Immature natural killer cell (primary cell): ENCODE measurements at regions not wholly inside any gene's neighbourhood (a gene's known extent, or its start where the extent isn't known, plus 50 kb on each side); places are given as distances from the start of the nearest gene placed in this dataset.
"Not testable (repeated sequence)": the region's sequence is repeated elsewhere in the genome, so short reads cannot be mapped to it uniquely, and the experiment has no call there.

Experiments
- DNase-seq, 3 donors: peaks; one replicate each; pipeline ENCODE4 v3.0.0; 2022; ENCODE audit warnings: mixed read lengths in 1 of 3
- H3K27ac Mint-ChIP-seq, 6 donors: one replicate each; pipeline ENCODE4 v1.8.0; 2020; ENCODE audit warnings: mixed read lengths in 6 of 6, mild to moderate bottlenecking in 5 of 6, inconsistent platforms in 4 of 6, moderate library complexity in 3 of 6
- H3K27me3 Mint-ChIP-seq, 3 donors: one replicate each; pipeline ENCODE4 v1.8.0; 2020 to 2021; ENCODE audit warnings: low read depth in 3 of 3, mild to moderate bottlenecking in 3 of 3, mixed read lengths in 3 of 3, moderate library complexity in 3 of 3, inconsistent platforms in 1 of 3
- H3K36me3 Mint-ChIP-seq, 3 donors: one replicate each; pipeline ENCODE4 v1.8.0; 2020; ENCODE audit warnings: mixed read lengths in 3 of 3, inconsistent platforms in 2 of 3, mild to moderate bottlenecking in 2 of 3
- H3K4me1 Mint-ChIP-seq, 2 donors: one replicate each; pipeline ENCODE4 v1.8.0; 2020; ENCODE audit warnings: inconsistent platforms in 2 of 2, mild to moderate bottlenecking in 2 of 2, mixed read lengths in 2 of 2, moderate library complexity in 1 of 2
- H3K4me3 Mint-ChIP-seq, 5 donors: one replicate each; pipeline ENCODE4 v1.8.0; 2020; ENCODE audit warnings: mild to moderate bottlenecking in 5 of 5, mixed read lengths in 5 of 5, inconsistent platforms in 3 of 5, moderate library complexity in 3 of 5
- H3K9me3 Mint-ChIP-seq, 6 donors: one replicate each; pipeline ENCODE4 v1.8.0; 2020; ENCODE audit warnings: mild to moderate bottlenecking in 6 of 6, mixed read lengths in 6 of 6, inconsistent platforms in 4 of 6, moderate library complexity in 3 of 6

GRCh38 chr17:16842346-16842745 is 129.6 kb downstream of the TNFRSF13B start:
- not testable (repeated sequence) for H3K27me3 Mint-ChIP-seq, DNase-seq, H3K27ac Mint-ChIP-seq, H3K9me3 Mint-ChIP-seq, H3K4me1 Mint-ChIP-seq, H3K36me3 Mint-ChIP-seq, H3K4me3 Mint-ChIP-seq

GRCh38 chr17:16841896-16842295 is 130.0 kb downstream of the TNFRSF13B start:
- H3K4me3 Mint-ChIP-seq, DNase-seq, H3K36me3 Mint-ChIP-seq, H3K9me3 Mint-ChIP-seq, H3K27ac Mint-ChIP-seq, H3K27me3 Mint-ChIP-seq, H3K4me1 Mint-ChIP-seq: not testable (repeated sequence)

GRCh38 chr17:16840219-16840618 is 131.7 kb downstream of the TNFRSF13B start:
- H3K27ac Mint-ChIP-seq, DNase-seq, H3K36me3 Mint-ChIP-seq, H3K27me3 Mint-ChIP-seq, H3K9me3 Mint-ChIP-seq, H3K4me3 Mint-ChIP-seq, H3K4me1 Mint-ChIP-seq: not testable (repeated sequence)

GRCh38 chr17:16839242-16840175 is 132.4 kb downstream of the TNFRSF13B start:
- H3K36me3 Mint-ChIP-seq, H3K27me3 Mint-ChIP-seq, DNase-seq, H3K9me3 Mint-ChIP-seq, H3K4me3 Mint-ChIP-seq, H3K4me1 Mint-ChIP-seq, H3K27ac Mint-ChIP-seq: not testable (repeated sequence)

GRCh38 chr17:16838795-16839194 is 133.1 kb downstream of the TNFRSF13B start:
- H3K4me3 Mint-ChIP-seq, H3K27ac Mint-ChIP-seq, H3K36me3 Mint-ChIP-seq, H3K4me1 Mint-ChIP-seq, H3K9me3 Mint-ChIP-seq, H3K27me3 Mint-ChIP-seq, DNase-seq: not testable (repeated sequence)

GRCh38 chr17:16838287-16838686 is 133.6 kb downstream of the TNFRSF13B start:
- not testable (repeated sequence) for H3K4me3 Mint-ChIP-seq, H3K27me3 Mint-ChIP-seq, H3K27ac Mint-ChIP-seq

GRCh38 chr17:16837468-16838266 is 134.3 kb downstream of the TNFRSF13B start:
- H3K4me3 Mint-ChIP-seq, H3K27ac Mint-ChIP-seq, H3K27me3 Mint-ChIP-seq, H3K9me3 Mint-ChIP-seq, H3K4me1 Mint-ChIP-seq, H3K36me3 Mint-ChIP-seq, DNase-seq: not testable (repeated sequence)

More at GRCh38 chr17:16838287-16838686, 133.6 kb downstream of the TNFRSF13B start:
- not testable (repeated sequence) for H3K4me1 Mint-ChIP-seq, DNase-seq, H3K9me3 Mint-ChIP-seq, H3K36me3 Mint-ChIP-seq

- not testable (repeated sequence) for DNase-seq, H3K4me3 Mint-ChIP-seq, H3K4me1 Mint-ChIP-seq, H3K27me3 Mint-ChIP-seq, H3K9me3 Mint-ChIP-seq, H3K36me3 Mint-ChIP-seq, H3K27ac Mint-ChIP-seq
Observed at GRCh38 chr17:16836315-16836915, 135.5 kb downstream of the TNFRSF13B start.

GRCh38 chr17:16833517-16833916 is 138.4 kb downstream of the TNFRSF13B start:
- H3K4me3 Mint-ChIP-seq, H3K36me3 Mint-ChIP-seq, H3K9me3 Mint-ChIP-seq, DNase-seq, H3K27ac Mint-ChIP-seq, H3K4me1 Mint-ChIP-seq, H3K27me3 Mint-ChIP-seq: not testable (repeated sequence)

GRCh38 chr17:16832853-16833252 is 139.1 kb downstream of the TNFRSF13B start:
- not testable (repeated sequence) for H3K4me1 Mint-ChIP-seq, DNase-seq, H3K27me3 Mint-ChIP-seq, H3K9me3 Mint-ChIP-seq, H3K36me3 Mint-ChIP-seq, H3K4me3 Mint-ChIP-seq, H3K27ac Mint-ChIP-seq

- H3K27ac Mint-ChIP-seq, H3K27me3 Mint-ChIP-seq, H3K4me1 Mint-ChIP-seq, H3K4me3 Mint-ChIP-seq, DNase-seq, H3K9me3 Mint-ChIP-seq, H3K36me3 Mint-ChIP-seq: not testable (repeated sequence)
Observed at GRCh38 chr17:16832206-16832605, 139.7 kb downstream of the TNFRSF13B start.

- H3K9me3 Mint-ChIP-seq, H3K27me3 Mint-ChIP-seq, H3K4me1 Mint-ChIP-seq, H3K27ac Mint-ChIP-seq, H3K36me3 Mint-ChIP-seq, DNase-seq, H3K4me3 Mint-ChIP-seq: not testable (repeated sequence)
Observed at GRCh38 chr17:16830770-16831169, 140.7 kb downstream of the CCDC144A start.

- DNase-seq, H3K4me3 Mint-ChIP-seq, H3K9me3 Mint-ChIP-seq, H3K36me3 Mint-ChIP-seq, H3K27me3 Mint-ChIP-seq, H3K4me1 Mint-ChIP-seq, H3K27ac Mint-ChIP-seq: not testable (repeated sequence)
Observed at GRCh38 chr17:16830219-16830618, 140.2 kb downstream of the CCDC144A start.
